MM.1S (cell line): ENCODE measurements at regions not wholly inside any gene's neighbourhood (a gene's known extent, or its start where the extent isn't known, plus 50 kb on each side); places are given as distances from the start of the nearest gene placed in this dataset.

Source experiments
- EZH2 ChIP-seq: fragments of 300-600 bp; sonication (generic); optimal IDR thresholded peaks from 2 replicates; pipeline ENCODE3; 2017; ENCODE audit warnings: low read depth, mild to moderate bottlenecking, antibody characterized with exemption, low read length, mixed read lengths
- TF ChIP-seq, protein P1 (sequence below): fragments of 300-600 bp; sonication (generic); IDR thresholded peaks from 2 replicates; pipeline ENCODE4 v1.5.1; 2016; ENCODE audit warnings: antibody characterized with exemption, low read length, mixed read lengths

DNA sequence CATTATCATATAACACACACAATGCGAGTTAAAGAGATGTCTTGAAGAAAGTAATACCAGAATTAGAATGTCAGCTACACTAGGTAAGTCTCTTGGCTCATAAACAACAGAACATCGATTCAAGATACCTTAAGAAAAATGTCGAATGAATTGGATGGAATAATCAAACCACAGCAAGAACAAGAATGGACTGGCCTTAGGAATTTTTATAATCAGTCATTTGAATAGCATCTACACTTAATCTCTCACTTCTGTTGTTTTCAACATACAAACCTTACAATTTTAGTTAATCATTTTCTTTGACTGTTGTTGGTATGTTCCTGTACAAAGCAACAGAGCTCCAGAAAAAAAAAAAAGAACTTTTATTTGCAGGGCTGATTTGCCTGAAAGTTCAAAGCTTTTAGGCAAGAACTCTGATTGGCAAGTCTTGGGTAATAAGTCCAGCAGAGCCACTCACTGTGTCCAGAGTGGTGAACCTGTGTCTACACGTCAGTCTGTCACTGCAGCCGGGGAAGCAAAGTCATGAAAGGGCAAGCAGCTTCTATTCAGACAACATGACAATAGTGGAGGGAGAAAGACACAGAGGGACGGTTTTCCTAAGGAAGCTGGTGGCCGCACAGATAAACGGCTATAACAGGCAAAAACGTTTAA is 1026.1 kb upstream of the MIR17HG start:
- TF ChIP-seq, protein P1, sequence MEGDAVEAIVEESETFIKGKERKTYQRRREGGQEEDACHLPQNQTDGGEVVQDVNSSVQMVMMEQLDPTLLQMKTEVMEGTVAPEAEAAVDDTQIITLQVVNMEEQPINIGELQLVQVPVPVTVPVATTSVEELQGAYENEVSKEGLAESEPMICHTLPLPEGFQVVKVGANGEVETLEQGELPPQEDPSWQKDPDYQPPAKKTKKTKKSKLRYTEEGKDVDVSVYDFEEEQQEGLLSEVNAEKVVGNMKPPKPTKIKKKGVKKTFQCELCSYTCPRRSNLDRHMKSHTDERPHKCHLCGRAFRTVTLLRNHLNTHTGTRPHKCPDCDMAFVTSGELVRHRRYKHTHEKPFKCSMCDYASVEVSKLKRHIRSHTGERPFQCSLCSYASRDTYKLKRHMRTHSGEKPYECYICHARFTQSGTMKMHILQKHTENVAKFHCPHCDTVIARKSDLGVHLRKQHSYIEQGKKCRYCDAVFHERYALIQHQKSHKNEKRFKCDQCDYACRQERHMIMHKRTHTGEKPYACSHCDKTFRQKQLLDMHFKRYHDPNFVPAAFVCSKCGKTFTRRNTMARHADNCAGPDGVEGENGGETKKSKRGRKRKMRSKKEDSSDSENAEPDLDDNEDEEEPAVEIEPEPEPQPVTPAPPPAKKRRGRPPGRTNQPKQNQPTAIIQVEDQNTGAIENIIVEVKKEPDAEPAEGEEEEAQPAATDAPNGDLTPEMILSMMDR, result no peak
- TF ChIP-seq EZH2, result no peak
